ENCODE measurements at regions not wholly inside any gene's neighbourhood (a gene's known extent, or its start where the extent isn't known, plus 50 kb on each side); places are given as distances from the start of the nearest gene placed in this dataset.
"Not testable (repeated sequence)": the region's sequence is repeated elsewhere in the genome, so short reads cannot be mapped to it uniquely, and the experiment has no call there.

- Histone ChIP-seq H2AFZ (ENCODE audit: low read depth, low read length) (no peak overlapping the region), H3K27me3 (ENCODE audit: insufficient read depth, low read length) (no peaks in the 10 kb centered on the region), H3K4me1 (ENCODE audit: insufficient read depth, low read length) (no peaks in the 10 kb centered on the region), H3K4me3 (ENCODE audit: low read length) (no peak overlapping the region), H3K9me3 (ENCODE audit: low read length) (no peaks in the 10 kb centered on the region), H3K36me3 (ENCODE audit: insufficient read depth, low read length) (no peaks in the 10 kb centered on the region)
Measured at GRCh38 chr10:4283846-4284610, 499.0 kb upstream of the KLF6 start.

- Histone ChIP-seq H3K4me1 (ENCODE audit: insufficient read depth, low read length) (no peaks in the 10 kb centered on the region), H2AFZ (ENCODE audit: low read depth, low read length) (no peak overlapping the region), H3K4me3 (ENCODE audit: low read length) (no peak overlapping the region), H3K36me3 (ENCODE audit: insufficient read depth, low read length) (no peaks in the 10 kb centered on the region), H3K27me3 (ENCODE audit: insufficient read depth, low read length) (no peaks in the 10 kb centered on the region), H3K9me3 (ENCODE audit: low read length) (no peaks in the 10 kb centered on the region)
Measured at GRCh38 chr10:4282496-4282895, 497.5 kb upstream of the KLF6 start.

GRCh38 chr10:4281190-4281825, 496.3 kb upstream of the KLF6 start:
- no peaks in the 10 kb centered on the region for H3K36me3 ChIP-seq (ENCODE audit: insufficient read depth, low read length)
- no peak overlapping the region for H3K4me3 ChIP-seq (ENCODE audit: low read length)
- no peaks in the 10 kb centered on the region for H3K27me3 ChIP-seq (ENCODE audit: insufficient read depth, low read length)
- no peaks in the 10 kb centered on the region for H3K9me3 ChIP-seq (ENCODE audit: low read length)
- no peak overlapping the region for H2AFZ ChIP-seq (ENCODE audit: low read depth, low read length)
- no peaks in the 10 kb centered on the region for H3K4me1 ChIP-seq (ENCODE audit: insufficient read depth, low read length)

- no peaks in the 10 kb centered on the region for H3K27me3 ChIP-seq (ENCODE audit: insufficient read depth, low read length)
- H3K4me1 ChIP-seq (ENCODE audit: insufficient read depth, low read length) = no peaks in the 10 kb centered on the region
- H2AFZ ChIP-seq (ENCODE audit: low read depth, low read length) = no peak overlapping the region
- H3K36me3 ChIP-seq (ENCODE audit: insufficient read depth, low read length) = no peaks in the 10 kb centered on the region
- H3K9me3 ChIP-seq (ENCODE audit: low read length) = no peaks in the 10 kb centered on the region
- no peak overlapping the region for H3K4me3 ChIP-seq (ENCODE audit: low read length)
Measured at GRCh38 chr10:4280461-4281189, 495.6 kb upstream of the KLF6 start.

- no peak overlapping the region for H2AFZ ChIP-seq (ENCODE audit: low read depth, low read length)
- H3K27me3 ChIP-seq (ENCODE audit: insufficient read depth, low read length) = no peaks in the 10 kb centered on the region
- no peaks in the 10 kb centered on the region for H3K36me3 ChIP-seq (ENCODE audit: insufficient read depth, low read length)
- no peaks in the 10 kb centered on the region for H3K4me1 ChIP-seq (ENCODE audit: insufficient read depth, low read length)
- H3K9me3 ChIP-seq (ENCODE audit: low read length) = no peaks in the 10 kb centered on the region
- H3K4me3 ChIP-seq (ENCODE audit: low read length) = no peak overlapping the region
Measured at GRCh38 chr10:4279655-4280054, 494.6 kb upstream of the KLF6 start.

- Histone ChIP-seq H3K27me3 (ENCODE audit: insufficient read depth, low read length) (no peaks in the 10 kb centered on the region), H3K4me3 (ENCODE audit: low read length) (no peak overlapping the region), H3K9me3 (ENCODE audit: low read length) (no peaks in the 10 kb centered on the region), H2AFZ (ENCODE audit: low read depth, low read length) (no peak overlapping the region), H3K4me1 (ENCODE audit: insufficient read depth, low read length) (no peaks in the 10 kb centered on the region), H3K36me3 (ENCODE audit: insufficient read depth, low read length) (no peaks in the 10 kb centered on the region)
Measured at GRCh38 chr10:4278186-4278585, 493.2 kb upstream of the KLF6 start.

GRCh38 chr10:4276151-4276550, 491.1 kb upstream of the KLF6 start:
- H3K9me3 ChIP-seq (ENCODE audit: low read length) = peaks cover under 1% of the 10 kb centered on the region
- H3K4me1 ChIP-seq (ENCODE audit: insufficient read depth, low read length) = no peaks in the 10 kb centered on the region

GRCh38 chr10:4274671-4275070, 489.7 kb upstream of the KLF6 start:
- H3K9me3 ChIP-seq (ENCODE audit: low read length); H3K4me1 ChIP-seq (ENCODE audit: insufficient read depth, low read length); H3K27me3 ChIP-seq (ENCODE audit: insufficient read depth, low read length): not testable (repeated sequence)

More at GRCh38 chr10:4276151-4276550, 491.1 kb upstream of the KLF6 start:
- H3K27me3 ChIP-seq (ENCODE audit: insufficient read depth, low read length) = no peaks in the 10 kb centered on the region
- no peaks in the 10 kb centered on the region for H3K36me3 ChIP-seq (ENCODE audit: insufficient read depth, low read length)
- no peak overlapping the region for H3K4me3 ChIP-seq (ENCODE audit: low read length)
- H2AFZ ChIP-seq (ENCODE audit: low read depth, low read length) = no peak overlapping the region

GRCh38 chr10:4271193-4271592, 486.2 kb upstream of the KLF6 start:
- no peaks in the 10 kb centered on the region for H3K27me3 ChIP-seq (ENCODE audit: insufficient read depth, low read length)
- H3K36me3 ChIP-seq (ENCODE audit: insufficient read depth, low read length) = no peaks in the 10 kb centered on the region
- H3K9me3 ChIP-seq (ENCODE audit: low read length) = peaks cover 1% of the 10 kb centered on the region
- H2AFZ ChIP-seq (ENCODE audit: low read depth, low read length) = no peak overlapping the region
- no peak overlapping the region for H3K4me3 ChIP-seq (ENCODE audit: low read length)
- no peaks in the 10 kb centered on the region for H3K4me1 ChIP-seq (ENCODE audit: insufficient read depth, low read length)

More at GRCh38 chr10:4274671-4275070, 489.7 kb upstream of the KLF6 start:
- not testable (repeated sequence) for H3K4me3 ChIP-seq (ENCODE audit: low read length); H2AFZ ChIP-seq (ENCODE audit: low read depth, low read length); H3K36me3 ChIP-seq (ENCODE audit: insufficient read depth, low read length)

GRCh38 chr10:4270116-4270515, 485.1 kb upstream of the KLF6 start:
- Histone ChIP-seq H2AFZ (ENCODE audit: low read depth, low read length) (no peak overlapping the region), H3K36me3 (ENCODE audit: insufficient read depth, low read length) (no peaks in the 10 kb centered on the region), H3K4me3 (ENCODE audit: low read length) (no peak overlapping the region), H3K4me1 (ENCODE audit: insufficient read depth, low read length) (no peaks in the 10 kb centered on the region), H3K27me3 (ENCODE audit: insufficient read depth, low read length) (no peaks in the 10 kb centered on the region), H3K9me3 (ENCODE audit: low read length) (peaks cover 1% of the 10 kb centered on the region)

- not testable (repeated sequence) for H3K9me3 ChIP-seq (ENCODE audit: low read length); H3K36me3 ChIP-seq (ENCODE audit: insufficient read depth, low read length); H2AFZ ChIP-seq (ENCODE audit: low read depth, low read length); H3K4me1 ChIP-seq (ENCODE audit: insufficient read depth, low read length); H3K27me3 ChIP-seq (ENCODE audit: insufficient read depth, low read length); H3K4me3 ChIP-seq (ENCODE audit: low read length)
Measured at GRCh38 chr10:4268490-4268889, 483.5 kb upstream of the KLF6 start.

GRCh38 chr10:4267086-4267773, 482.2 kb upstream of the KLF6 start:
- H3K27me3 ChIP-seq (ENCODE audit: insufficient read depth, low read length) = no peaks in the 10 kb centered on the region

More at GRCh38 chr10:4267086-4267773, 482.2 kb upstream of the KLF6 start:
- H3K9me3 ChIP-seq (ENCODE audit: low read length) = peaks cover 1% of the 10 kb centered on the region
- H3K4me3 ChIP-seq (ENCODE audit: low read length) = no peak overlapping the region
- no peaks in the 10 kb centered on the region for H3K4me1 ChIP-seq (ENCODE audit: insufficient read depth, low read length)
- H3K36me3 ChIP-seq (ENCODE audit: insufficient read depth, low read length) = no peaks in the 10 kb centered on the region
- H2AFZ ChIP-seq (ENCODE audit: low read depth, low read length) = no peak overlapping the region
